Right lobe of liver (tissue), 6 donors: ENCODE measurements at regions not wholly inside any gene's neighbourhood (a gene's known extent, or its start where the extent isn't known, plus 50 kb on each side); places are given as distances from the start of the nearest gene placed in this dataset.

Source experiments
- ATAC-seq, 4 donors: fragments of 200-7000 bp; cut with Tn5 transposase; one replicate each; pipeline ENCODE4 v1.9.1; 2020; ENCODE audit warnings: mild to moderate bottlenecking in 4 of 4, moderate library complexity in 4 of 4
- DNase-seq, 3 donors: peaks; one replicate each; pipeline ENCODE4 v3.0.0-alpha.2; 2020
- H3K27ac ChIP-seq, 3 donors: fragments of 200-600 bp; one replicate each; pipeline ENCODE4 v1.8.0; 2022
- H3K27me3 ChIP-seq, 2 donors: fragments of 200-600 bp; one replicate each; pipeline ENCODE4 v1.8.0; 2022
- H3K36me3 ChIP-seq, 4 donors: fragments of 200-600 bp; sonication (generic) in 1 of 4; one replicate each; pipeline versions ENCODE4 v1.5.1 to v1.8.0; 2017 to 2022; ENCODE audit warnings: control low read depth in 1 of 4
- H3K4me1 ChIP-seq, 4 donors: fragments of 200-600 bp; sonication (generic) in 1 of 4; one replicate each; pipeline versions ENCODE4 v1.5.1 to v1.8.0; 2017 to 2022; ENCODE audit warnings: control low read depth in 1 of 4
- H3K4me3 ChIP-seq, 3 donors: fragments of 200-600 bp; one replicate each; pipeline ENCODE4 v1.8.0; 2022
- H3K9me3 ChIP-seq, 4 donors: fragments of 200-600 bp; sonication (generic) in 1 of 4; one replicate each; pipeline versions ENCODE4 v1.5.1 to v1.8.0; 2017 to 2022; ENCODE audit warnings: control low read depth in 1 of 4
- POLR2A ChIP-seq: fragments of 450-650 bp; IDR thresholded peaks from one replicate; pipeline ENCODE4 v1.6.1; 2017; ENCODE audit warnings: antibody characterized with exemption, mild to moderate bottlenecking
- WGBS: methylation state at CpG from one replicate; pipeline ENCODE4 v1.1.6; 2018; ENCODE audit warnings: low coverage, low lambda C conversion rate; ENCODE audit not compliant: insufficient coverage; ENCODE audit errors: missing lambda C conversion rate; 5-methylcytosine and 5-hydroxymethylcytosine counted together
- intact Hi-C, 2 donors: fragments of 100-400 bp; cut with DNase I; formaldehyde crosslinking; loops; one replicate each; pipeline versions ENCODE4 v1.11.2 to v1.14.1; 2022
- TF ChIP-seq, protein P1 (sequence below), 4 donors: fragments of 200-600 bp in 3 of 4; fragments of 450-650 bp in 1 of 4; IDR thresholded peaks; one replicate each; pipeline versions ENCODE4 v1.5.1 to v1.8.0; 2016 to 2022; ENCODE audit warnings: antibody characterized with exemption in 4 of 4, mild to moderate bottlenecking in 2 of 4
- donor health status: DM: no; HTN: yes; CAD: no.
- donor health status: DM: no; HTN: no; CAD: no.
- donor health status: DM: no; HTN: no; CAD: no.
- donor health status: DM: no; HTN: yes; CAD: no.
- donor health status: DM: no; HTN: yes; CAD: no.

DNA sequence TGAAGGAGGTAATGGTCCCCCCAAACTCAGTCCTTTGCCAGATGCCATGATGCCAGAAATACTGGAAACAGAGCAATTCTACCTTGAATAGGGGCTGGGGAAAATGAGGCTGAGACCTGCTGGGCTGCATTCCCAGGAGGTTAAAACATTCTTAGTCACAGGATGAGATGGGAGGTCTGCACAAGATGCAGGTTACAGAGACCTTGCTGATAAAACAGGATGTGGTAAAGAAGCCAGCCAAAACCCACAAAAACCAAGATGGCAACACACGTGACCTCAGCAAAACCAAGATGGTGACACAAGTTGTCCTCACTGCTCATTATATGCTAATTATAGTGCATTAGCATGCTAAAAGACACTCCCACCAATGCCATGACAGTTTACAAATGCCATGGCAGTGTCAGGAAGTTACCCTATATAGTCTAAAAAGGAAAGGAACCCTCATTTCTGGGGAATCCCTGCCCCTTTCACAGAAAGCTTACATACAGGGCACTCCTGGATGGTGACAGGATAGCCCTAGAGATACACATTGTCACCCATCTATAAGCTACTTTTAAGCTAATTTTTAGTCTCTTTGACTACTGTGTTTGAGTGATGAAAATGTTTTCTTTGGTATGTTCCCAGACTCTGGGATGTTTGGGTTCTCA, 979.7 kb downstream of the TBC1D32 start:
- no peak for DNase-seq
- H3K4me1 ChIP-seq = no peaks in the 10 kb centered on the region
- no peaks in the 10 kb centered on the region for H3K27me3 ChIP-seq
- no peaks in the 10 kb centered on the region for H3K9me3 ChIP-seq
- intact Hi-C loops = no loop called here
- H3K36me3 ChIP-seq = no peaks in the 10 kb centered on the region
- TF ChIP-seq, protein P1, sequence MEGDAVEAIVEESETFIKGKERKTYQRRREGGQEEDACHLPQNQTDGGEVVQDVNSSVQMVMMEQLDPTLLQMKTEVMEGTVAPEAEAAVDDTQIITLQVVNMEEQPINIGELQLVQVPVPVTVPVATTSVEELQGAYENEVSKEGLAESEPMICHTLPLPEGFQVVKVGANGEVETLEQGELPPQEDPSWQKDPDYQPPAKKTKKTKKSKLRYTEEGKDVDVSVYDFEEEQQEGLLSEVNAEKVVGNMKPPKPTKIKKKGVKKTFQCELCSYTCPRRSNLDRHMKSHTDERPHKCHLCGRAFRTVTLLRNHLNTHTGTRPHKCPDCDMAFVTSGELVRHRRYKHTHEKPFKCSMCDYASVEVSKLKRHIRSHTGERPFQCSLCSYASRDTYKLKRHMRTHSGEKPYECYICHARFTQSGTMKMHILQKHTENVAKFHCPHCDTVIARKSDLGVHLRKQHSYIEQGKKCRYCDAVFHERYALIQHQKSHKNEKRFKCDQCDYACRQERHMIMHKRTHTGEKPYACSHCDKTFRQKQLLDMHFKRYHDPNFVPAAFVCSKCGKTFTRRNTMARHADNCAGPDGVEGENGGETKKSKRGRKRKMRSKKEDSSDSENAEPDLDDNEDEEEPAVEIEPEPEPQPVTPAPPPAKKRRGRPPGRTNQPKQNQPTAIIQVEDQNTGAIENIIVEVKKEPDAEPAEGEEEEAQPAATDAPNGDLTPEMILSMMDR (IDR thresholded peaks at IDR 0.05) = no peak
- no peak for TF ChIP-seq POLR2A
- no peak overlapping the region for H3K4me3 ChIP-seq
- no peak for ATAC-seq
- WGBS = 10% methylated on average over 1 of the region's 1 CpG
- H3K27ac ChIP-seq = no peak overlapping the region

DNA sequence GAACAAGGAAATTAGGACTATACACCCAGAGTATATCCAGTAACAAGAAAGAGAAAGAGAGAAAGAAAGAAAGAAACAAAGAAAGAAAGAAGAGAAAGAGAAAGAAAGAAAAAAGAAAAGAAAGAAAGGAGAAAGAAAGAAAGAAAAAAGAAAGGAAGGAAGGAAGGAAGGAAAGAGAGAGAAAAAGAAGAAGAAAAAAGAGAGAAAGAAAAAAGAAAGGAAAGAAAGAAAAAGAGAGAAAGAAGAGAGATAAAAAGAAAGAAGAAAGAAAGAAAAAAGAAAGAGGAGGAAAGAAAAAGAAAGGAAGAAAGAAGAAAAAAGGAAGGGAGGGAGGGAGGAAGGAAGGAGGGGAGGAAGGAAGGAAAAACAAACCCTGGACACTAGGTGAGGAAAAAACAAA, 981.8 kb downstream of the TBC1D32 start:
- Histone ChIP-seq H3K27me3 (no peaks in the 10 kb centered on the region), H3K4me3 (no peak overlapping the region), H3K36me3 (no peaks in the 10 kb centered on the region), H3K9me3 (no peaks in the 10 kb centered on the region), H3K27ac (no peak overlapping the region), H3K4me1 (no peaks in the 10 kb centered on the region)
- DNase-seq (no peak), ATAC-seq (no peak)
- TF ChIP-seq, protein P1 (IDR thresholded peaks at IDR 0.05) = no peak
- TF ChIP-seq POLR2A = no peak
- intact Hi-C loops = no loop called here

DNA sequence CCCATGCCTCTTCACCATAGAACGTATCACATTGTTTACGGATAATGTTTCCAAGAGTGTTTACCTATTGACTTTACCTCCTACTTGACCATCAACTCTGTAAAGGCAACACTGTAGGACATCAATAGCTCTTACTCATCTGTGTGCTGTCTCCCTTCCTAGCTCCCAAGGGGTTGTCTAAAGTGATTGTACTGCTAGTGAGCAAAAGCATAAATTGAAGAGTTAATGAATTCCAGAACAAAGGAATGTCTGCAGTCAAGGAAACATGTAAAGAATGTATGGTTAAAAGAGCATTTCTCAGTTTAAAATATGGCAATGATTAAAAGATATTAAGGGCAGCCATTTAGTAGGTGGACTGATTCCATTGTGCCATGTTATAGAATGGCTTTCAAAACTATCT, 985.4 kb downstream of the TBC1D32 start:
- H3K27ac ChIP-seq = no peak overlapping the region
- H3K4me3 ChIP-seq = no peak overlapping the region
- ATAC-seq (no peak), DNase-seq (no peak)
- intact Hi-C loops = no loop called here
- 64% methylated on average over 2 of the region's 2 CpGs for WGBS
- TF ChIP-seq POLR2A = no peak
- TF ChIP-seq, protein P1 (IDR thresholded peaks at IDR 0.05) = no peak
- H3K9me3 ChIP-seq = no peaks in the 10 kb centered on the region
- H3K27me3 ChIP-seq = no peaks in the 10 kb centered on the region
- H3K4me1 ChIP-seq = no peaks in the 10 kb centered on the region
- H3K36me3 ChIP-seq = no peaks in the 10 kb centered on the region

- H3K27ac ChIP-seq = no peak overlapping the region
- TF ChIP-seq POLR2A = no peak
- TF ChIP-seq, protein P1 (IDR thresholded peaks at IDR 0.05) = no peak
- ATAC-seq = no peak
- 12% methylated on average over 1 of the region's 1 CpG for WGBS
- H3K4me1 ChIP-seq = no peaks in the 10 kb centered on the region
- no peak for DNase-seq
- H3K36me3 ChIP-seq = no peaks in the 10 kb centered on the region
- H3K4me3 ChIP-seq = no peak overlapping the region
- intact Hi-C loops = no loop called here
- no peaks in the 10 kb centered on the region for H3K27me3 ChIP-seq
- H3K9me3 ChIP-seq = no peaks in the 10 kb centered on the region
Observed at GRCh38 chr6:120328521-120328920, 979.0 kb upstream of the MAN1A1 start.
